Amniotic epithelial cell (primary cell): ENCODE measurements at regions not wholly inside any gene's neighbourhood (a gene's known extent, or its start where the extent isn't known, plus 50 kb on each side); places are given as distances from the start of the nearest gene placed in this dataset.
A peak's percentile ranks its signal among the peaks of the same experiment; 100 is the strongest.

Experiments
- DNase-seq: peaks from one replicate; pipeline ENCODE4 v3.0.0-alpha.2; 2010; ENCODE audit warnings: low read depth

DNA sequence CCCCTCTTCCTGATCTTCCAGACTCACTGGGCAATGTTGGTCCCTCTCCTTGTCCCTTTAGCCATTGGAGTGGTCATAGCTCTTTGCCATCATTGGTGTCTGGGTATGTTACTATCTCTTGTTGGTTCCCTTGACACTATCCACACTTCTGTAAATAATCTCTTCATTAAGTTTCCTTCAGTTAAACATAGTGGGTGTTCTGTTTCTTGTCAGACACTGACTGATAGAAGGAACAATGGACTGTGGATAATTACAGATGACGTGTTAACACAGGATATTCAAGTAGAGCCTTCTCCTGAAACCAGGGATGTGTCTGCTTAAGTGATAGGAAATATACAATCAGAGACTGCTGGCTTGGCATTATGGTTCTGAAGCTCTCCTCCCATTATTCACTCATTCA is 458.3 kb upstream of the USP24 start:
- no peak for DNase-seq

DNA sequence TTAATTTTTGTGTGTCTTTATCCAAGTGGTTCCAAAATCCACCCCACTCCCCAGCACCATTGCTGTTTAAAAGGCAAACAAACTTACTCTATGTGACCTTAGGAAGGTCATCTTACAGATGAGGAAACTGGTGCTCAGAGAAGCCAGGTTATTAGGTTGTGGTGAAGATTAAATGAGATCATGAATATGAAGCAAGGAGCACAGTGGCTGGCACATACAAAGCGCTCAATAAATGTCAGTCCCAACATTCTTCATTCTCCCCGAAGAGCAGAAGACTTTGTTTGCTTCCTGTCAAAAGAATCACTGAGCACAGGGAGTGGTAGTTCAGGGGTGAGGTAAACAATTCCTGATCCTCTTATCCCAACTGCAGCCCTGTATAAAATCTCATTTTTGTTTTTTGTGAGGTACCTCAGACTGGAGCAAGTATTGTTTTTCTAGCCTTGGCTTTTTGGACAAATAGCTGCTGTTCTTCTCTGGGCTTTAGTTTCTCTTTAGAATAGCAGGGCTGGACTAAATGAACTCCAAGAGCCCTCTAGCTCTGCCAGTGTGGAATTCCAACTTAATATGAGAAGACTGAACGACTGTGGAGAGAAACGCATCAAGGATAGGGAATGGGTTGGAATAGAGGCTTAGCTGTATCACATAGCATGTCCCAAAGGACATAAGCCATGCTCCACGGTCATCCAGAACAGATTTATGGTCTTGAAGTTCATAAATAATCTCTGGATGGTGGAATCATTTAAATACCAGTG is 455.3 kb upstream of the USP24 start:
- DNase-seq, result peak; percentile 23

DNA sequence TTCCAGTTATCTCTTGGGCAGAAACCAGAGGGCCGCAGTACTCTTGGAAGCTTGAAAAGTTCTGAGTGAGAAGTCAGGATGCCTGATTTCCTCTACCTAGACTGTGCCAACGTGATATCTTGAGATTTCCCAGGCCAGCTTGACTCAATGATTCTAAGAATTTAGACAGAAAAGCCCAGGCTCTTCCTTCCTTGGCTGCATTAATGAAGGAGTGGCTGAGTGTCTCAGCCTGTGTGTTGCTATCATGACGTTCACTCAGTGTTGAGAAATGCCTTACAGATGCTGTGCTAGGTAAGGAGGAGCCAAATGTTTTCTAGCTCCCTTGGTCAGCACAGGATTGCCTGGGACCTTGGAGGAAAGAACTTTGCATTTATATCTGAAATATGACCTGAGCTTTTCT is 454.1 kb upstream of the USP24 start:
- peak; percentile 90 for DNase-seq

DNA sequence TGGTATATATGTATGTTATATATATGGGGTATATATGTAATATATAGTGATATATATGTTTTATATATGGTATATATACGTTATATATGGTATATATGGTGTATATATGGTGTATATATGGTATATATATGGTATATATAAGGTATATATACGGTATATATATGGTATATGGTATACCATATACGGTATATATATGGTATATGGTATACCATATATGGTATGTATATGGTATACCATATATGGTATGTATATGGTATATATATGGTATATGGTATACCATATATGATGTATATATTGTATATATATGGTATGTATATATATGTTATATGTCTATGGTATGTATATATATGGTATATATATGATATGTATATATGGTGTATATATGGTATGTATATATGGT is 447.7 kb upstream of the USP24 start:
- DNase-seq, result no peak

DNA sequence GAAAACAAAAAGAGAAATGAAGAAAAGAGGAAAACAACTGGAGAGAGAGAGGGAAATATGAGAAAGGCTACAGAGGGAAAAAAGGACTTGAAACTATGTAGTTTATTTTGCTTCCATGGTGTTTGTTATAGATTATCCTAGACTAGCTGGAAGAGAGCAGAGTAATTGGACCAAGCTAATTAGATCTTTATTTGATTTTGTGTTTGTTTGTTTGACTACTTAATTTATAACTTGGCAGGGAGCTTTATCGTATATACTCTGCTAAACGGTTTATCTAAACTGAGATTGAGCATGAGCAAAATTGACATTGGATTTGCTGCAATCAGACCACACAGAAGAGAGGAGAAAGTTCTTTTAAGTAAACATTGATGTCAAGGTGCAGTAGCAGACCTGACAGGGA is 443.8 kb upstream of the USP24 start:
- no peak for DNase-seq

DNA sequence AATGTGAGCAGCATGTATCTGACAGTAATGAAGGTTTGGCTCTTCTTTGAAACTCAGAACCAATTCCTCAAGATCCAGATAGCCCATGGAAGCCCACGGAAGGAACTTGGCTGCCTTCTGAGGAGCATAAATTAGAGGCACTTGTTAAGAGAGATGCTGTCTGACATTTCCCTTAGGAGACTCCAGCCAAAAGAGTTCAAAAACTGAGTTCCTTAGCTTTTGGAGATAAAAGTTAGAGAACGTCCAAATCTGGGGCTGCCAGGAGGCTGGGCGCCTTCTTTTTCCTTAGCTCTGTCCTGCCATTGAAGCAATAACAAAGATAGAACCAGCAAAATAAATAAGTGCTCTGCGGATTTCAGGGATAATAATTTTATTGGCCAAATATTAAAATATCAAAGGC is 439.6 kb upstream of the USP24 start:
- DNase-seq, result no peak

DNA sequence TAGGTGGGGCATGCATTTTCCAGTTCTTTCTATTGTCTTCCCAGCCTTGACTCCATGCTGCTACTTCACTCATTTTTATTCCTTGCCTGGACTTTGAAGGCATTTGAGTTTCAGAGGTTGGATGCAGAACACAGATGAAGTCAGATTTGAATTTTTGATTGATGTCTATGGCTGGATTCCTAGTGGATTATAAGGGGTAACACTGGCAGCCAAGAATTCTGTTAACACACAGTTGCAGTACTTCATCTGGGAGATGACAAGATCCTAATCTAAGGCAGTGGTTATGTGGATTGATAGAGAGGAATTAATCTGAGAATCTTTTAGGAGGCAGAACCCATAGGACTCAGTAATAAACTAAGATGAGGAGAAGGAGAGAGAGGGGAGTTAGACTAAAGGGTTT is 439.0 kb upstream of the USP24 start:
- peak; percentile 67 for DNase-seq

DNA sequence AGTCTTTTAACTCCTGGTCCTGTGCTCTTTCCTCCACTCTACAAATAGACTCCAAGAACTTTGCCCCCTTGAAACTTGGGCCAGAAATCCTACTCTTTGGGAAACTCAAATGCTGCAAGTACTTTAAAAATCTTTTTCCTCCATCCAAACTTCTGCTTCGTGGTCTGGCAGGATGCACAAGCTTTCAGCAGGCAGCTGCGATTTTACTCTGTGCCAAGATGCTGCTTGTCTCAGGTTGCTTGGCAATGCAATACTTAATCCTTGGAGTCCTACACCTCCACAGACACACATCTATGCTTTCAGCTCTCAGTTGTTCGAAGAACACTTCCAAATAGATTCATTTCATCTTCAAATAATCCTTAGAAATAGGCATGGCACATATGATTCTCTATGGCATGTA is 435.3 kb upstream of the USP24 start:
- DNase-seq, result no peak

DNA sequence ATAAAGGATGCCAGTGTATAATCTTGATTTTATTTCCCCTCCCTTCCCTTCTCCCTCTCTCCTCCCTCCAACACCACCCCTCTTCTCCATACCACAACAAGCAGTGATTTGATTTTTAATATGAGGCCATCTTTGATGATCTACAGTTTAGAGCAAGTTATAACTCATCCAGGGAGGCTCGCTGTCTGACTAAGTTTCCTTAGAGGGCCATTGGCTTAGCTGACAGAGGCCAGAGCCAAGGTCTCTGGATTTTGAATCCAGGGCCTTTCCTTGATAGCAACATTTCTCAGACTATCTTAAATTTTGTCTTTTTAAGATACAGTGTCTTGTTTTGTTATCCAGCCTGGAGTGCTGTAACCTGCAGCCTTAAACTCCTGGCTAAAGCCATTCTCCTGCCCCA is 431.0 kb upstream of the USP24 start:
- no peak for DNase-seq

DNA sequence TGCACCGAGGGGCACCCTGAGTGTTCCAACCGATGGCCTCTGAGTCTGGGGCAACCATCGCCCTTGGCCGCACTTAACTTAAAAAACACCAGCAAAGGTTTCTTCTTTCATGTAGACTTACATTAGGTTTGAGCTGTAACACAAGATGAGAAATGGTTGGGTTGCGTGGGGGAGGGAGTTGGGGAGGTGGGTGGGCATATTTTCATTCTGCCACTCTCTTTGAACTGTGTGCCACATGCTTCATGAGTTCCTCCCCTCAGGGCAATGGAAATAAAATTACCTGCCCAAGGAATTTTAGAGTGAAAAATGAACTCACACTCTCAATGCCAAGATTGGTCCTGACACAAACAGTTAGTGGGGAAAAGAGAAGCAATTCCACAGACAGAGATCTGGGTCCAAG is 430.1 kb upstream of the USP24 start:
- no peak for DNase-seq

DNA sequence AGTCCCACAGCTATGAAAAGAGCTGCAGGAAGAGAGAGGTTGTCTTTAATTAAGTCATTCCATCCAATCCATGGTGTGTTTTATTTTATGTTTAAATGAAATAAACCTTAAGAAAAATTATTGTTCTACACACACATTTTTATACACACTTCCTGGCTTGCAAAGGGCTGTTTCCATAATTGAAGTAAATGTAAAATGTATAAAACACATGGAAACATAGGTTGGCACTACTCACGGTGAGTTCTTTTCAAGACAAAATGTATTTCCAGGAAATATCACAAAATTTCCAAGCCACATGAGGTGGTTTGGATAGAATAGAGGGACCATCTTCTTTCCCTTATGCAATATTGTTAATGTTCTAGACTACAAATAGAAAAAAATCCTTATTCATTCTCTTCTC is 426.8 kb upstream of the USP24 start:
- no peak for DNase-seq

DNA sequence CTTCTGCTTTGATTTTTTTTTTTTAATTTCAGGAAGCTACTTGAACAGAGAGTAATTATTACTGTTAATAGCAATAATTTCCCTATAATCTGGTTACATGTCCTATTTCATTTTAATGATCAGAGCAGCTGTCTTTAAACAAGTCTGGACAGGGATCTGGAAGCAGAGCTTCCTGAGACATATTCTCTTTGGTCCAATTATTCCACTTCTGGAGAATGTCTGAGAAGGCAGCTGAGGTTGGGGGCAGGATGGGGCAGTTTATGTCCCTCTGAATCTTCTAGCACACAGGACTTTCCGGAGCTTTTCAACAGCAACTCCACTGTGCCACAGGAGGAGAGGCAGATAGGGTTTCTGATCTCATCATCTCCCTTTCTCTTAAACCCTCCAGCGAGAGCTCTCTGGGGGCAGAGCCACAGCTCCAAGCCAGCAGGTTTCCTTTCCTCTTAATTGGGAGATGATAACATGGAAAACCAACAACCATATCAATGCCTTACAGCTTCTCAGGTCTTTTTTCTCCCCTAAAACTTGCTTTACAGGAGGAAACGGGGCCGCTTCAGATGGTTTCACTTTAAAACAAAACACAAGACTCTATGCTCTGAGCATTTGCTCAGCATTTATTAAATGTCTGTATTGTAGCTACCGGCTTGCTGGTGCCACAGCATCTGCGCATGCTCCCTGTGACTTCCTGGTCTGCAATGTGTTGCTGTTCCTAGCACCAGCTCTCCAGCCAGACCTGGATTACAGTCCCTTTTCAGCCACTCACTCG is 425.7 kb upstream of the USP24 start:
- no peak for DNase-seq

DNA sequence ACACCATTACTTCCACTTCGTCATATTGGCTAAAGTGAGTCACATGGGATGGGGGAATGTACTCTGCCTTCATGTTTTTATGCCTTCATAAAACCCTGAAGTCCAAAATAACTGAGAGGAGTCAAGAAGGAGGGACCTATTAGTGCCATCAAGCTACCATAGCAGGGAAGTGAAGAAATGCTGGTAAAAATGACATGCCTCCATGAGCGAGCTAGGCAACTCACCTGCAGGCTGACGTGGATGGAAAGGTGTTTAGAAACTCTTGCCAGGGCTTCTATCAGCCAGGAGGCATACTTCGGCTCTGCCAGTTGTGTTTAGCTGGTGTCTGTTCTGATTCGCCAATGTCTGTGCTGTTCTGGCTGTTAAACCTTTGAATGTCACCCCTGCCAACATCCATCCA is 424.4 kb upstream of the USP24 start:
- DNase-seq, result no peak

DNA sequence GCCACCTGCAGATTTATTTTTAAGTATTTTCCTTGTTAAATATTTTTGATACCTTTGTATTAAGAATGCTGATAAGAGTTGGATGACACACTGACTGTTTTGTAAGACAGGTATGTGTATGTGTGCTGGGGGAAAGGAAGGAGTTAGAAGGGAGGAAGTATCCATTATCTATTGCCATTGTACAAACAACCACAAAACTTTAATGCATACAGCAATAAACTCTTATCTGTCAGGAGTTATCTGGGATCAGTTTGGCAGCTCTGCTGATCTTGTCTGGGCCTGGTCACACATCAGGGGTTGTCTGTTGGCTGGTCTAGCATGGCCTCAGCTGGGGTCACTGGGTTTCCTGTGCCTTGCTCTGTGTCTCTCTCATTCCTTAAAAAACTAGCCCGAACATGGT is 423.9 kb upstream of the USP24 start:
- DNase-seq, result peak; percentile 23

DNA sequence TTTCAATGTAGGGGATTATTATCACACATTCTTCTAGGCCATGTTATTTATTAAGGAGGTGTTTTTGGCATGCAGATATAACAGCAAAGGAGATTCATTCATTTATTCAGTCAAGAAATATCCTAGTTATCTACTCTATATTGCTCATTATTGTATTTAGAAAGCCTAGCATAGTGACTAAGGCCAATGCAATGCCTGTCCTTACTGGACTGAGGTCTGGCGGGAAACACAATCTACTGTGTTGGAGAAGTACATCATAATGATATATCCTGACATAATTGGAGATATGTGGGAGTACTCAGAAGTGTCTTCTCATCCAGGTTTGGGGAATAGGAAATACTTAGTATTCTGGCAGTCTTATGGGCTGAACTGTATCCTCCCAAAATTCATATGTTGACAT is 421.5 kb upstream of the USP24 start:
- peak; percentile 43 for DNase-seq

DNA sequence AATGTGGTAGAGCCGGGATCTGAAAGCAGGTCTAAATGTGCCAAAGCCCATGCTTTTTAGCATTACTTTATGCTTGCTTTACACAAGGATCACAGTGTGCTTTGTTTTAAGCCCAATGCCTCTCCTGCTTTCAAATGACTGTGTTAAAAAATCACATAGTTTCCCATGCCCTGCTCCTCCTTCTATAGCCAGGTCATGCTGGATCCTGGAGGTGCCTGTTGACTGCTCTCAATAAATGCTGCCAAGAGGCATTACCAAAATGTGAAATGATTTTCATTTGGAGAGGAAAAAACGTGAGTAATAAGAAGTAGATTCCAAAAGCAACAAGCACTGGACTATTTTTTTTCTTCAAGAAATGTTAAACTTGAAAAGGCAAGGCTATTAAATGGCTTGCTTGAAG is 420.7 kb upstream of the USP24 start:
- DNase-seq, result no peak

DNA sequence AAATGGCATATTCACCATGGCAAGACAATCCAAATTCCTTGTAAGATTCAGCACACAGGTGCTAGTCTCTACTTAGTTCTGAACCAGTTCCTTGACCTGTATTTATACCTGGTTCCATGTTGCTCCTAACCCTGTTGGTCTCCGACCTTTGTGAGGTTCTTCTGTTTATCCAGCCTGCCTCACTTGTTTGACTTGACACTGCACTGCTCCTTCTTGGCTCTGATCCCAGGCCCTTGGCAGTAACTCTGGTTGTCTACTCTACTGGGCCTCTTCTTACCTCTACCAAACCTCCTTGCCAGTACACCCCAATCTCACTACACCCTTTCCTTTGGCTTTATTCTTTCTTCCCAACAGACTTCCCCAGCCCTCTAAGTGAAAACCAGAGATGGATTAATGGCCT is 419.4 kb upstream of the USP24 start:
- no peak for DNase-seq

DNA sequence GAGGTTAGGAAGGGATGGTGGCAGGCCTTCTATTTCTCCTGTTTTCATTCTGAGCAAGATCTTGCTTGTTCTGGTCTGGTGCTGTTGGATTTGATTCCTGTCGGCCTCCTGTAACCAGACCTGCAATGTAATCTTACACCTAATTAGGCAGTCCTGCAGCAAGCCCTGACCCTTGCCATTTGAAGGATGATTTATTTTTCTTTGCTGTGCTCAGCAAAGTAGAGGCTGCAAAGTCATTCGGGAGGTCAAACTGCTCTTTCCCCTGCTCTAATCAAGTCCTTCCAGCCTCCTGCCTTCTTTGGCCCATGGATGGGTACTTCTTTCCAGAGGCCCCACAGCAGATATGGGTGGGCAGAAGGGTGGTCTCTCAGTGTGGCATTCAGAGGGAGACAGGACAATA is 417.7 kb upstream of the USP24 start:
- no peak for DNase-seq

DNA sequence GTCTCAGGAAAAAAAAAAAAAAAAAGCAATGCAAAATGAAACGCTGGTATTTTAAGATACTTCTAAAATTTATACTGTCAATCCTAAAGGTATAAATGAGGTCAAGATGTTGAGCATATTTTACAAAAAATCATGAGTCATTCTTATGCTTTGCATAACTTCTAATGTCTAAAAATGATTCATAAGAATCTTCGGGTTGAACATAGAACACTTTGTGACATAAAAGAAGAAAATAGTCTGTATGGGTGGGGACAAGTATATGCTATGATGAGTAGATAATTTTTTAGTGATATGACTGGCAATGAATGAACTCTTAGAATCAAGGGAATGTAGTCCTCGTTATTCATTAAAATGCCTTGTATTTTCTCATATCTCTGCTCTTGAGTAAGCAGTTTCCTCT is 416.9 kb upstream of the USP24 start:
- peak; percentile 78 for DNase-seq

DNA sequence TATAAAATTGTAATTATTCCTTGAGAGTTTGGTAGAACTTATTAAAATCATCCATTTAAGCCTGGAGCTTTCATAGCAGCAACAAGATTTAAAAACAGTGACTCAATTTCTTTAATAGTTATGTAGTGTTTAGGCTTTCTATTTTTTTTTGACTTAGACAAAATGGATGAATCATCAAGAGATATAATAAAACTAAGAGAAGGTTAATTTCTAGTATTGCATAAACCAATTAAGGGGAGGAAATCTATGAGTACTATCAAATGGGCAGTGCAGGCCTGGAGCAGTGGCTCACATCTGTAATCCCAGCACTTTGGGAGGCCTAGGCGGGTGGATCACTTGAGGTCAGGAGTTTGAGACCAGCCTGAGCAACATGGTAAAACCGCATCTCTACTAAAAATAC is 416.3 kb upstream of the USP24 start:
- peak; percentile 60 for DNase-seq

DNA sequence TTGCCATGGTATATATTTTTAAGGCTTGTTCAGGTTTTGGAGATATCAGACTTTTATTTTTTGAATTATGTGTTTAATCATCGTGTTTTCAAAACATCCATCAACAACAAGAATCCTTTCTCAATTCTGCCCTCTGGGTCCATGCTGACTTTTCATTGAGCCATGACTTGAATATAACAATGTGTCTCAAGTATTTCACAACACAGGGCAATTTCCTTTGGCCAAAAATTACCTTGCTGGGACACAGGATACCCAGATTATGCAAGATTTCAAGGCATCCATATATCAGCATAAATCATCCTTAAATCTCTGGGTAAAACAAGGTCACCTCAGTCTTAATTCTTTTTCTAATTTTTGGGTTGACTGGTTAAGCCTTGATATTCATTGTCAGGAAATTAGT is 411.2 kb upstream of the USP24 start:
- DNase-seq, result peak; percentile 22

DNA sequence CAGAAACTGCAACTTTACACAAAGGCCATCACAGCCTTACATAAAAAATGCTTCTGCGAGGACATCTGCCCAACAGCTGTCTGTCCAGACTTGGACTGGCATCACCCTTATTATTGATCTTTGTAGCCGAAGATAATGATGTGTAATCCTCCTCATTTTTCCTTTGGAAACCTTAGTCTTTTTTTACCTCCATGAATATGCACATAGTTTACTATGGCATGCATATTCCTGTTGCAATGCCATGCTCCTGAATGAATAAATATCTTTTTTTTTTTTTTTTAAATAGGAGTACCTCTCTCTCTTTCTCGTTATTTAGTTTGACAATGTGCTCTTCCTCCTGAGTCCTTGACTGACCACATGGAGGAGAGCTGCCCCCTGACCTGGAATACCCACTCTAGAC is 409.6 kb upstream of the USP24 start:
- no peak for DNase-seq

DNA sequence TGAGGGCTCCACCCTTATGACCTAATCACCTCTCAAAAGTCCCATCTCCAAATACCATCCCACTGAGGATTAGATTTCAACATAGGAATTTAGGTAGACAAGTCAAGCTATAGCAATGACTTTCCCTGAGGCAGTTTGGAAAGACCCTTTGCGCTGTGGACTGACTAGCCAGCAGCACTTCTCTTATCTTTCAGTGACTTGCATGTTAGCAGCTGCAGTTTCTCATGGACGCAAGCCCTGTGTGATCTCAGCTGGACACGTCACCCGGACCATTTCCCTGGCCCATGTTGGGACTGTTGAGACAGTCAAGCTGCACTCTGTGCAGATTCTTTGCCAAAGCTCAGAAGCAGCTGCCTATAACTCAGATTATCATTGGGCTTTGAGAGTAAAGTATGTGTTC is 408.1 kb upstream of the USP24 start:
- DNase-seq, result no peak

DNA sequence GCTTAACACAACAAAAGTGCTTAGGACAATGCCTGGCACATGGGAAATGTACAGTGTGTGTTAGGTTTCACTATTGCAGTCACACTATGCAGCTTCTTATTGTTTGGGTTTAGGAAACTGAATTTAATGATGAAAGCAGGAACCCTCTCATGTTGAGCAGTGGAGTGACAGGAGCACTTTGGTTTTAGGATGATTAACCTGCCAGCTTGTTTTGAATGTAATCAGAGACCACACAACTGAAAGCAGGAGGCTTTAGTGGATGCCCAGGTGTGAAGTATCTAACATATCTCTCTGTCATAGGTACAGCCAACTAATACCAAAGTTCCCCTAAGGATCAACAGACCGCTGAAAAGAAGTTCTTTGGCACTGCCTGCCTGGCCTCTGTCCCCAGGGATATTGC is 406.9 kb upstream of the USP24 start:
- no peak for DNase-seq
